NB4 (cell line): ENCODE measurements at regions not wholly inside any gene's neighbourhood (a gene's known extent, or its start where the extent isn't known, plus 50 kb on each side); places are given as distances from the start of the nearest gene placed in this dataset.

Experiments
- CTCF ChIP-seq: IDR thresholded peaks from one replicate; pipeline ENCODE4 v1.5.1; 2012; ENCODE audit warnings: low read depth, low read length
- TF ChIP-seq, protein P1 (sequence below): IDR thresholded peaks from 2 replicates; pipeline ENCODE4 v1.6.1; 2011; ENCODE audit warnings: low read depth, low read length

- TF ChIP-seq CTCF, result no peak
- TF ChIP-seq, protein P1, sequence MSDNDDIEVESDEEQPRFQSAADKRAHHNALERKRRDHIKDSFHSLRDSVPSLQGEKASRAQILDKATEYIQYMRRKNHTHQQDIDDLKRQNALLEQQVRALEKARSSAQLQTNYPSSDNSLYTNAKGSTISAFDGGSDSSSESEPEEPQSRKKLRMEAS, result no peak
Observed at GRCh38 chr13:80083081-80083852, 257.7 kb downstream of the SPRY2 start.
